Endodermal cell (in vitro differentiated cells): ENCODE measurements at regions not wholly inside any gene's neighbourhood (a gene's known extent, or its start where the extent isn't known, plus 50 kb on each side); places are given as distances from the start of the nearest gene placed in this dataset.

Source experiments
- DNase-seq: peaks from one replicate; pipeline ENCODE4 v3.0.0-alpha.2; 2017
- H3K27ac ChIP-seq: 2 replicates; pipeline ENCODE4 v1.5.1; 2013; ENCODE audit warnings: mild to moderate bottlenecking, low read depth, low read length, moderate library complexity
- H3K27me3 ChIP-seq: 2 replicates; pipeline ENCODE4 v1.6.1; 2013; ENCODE audit warnings: mild to moderate bottlenecking, low read length, moderate library complexity; ENCODE audit not compliant: insufficient read depth, control insufficient read depth, poor library complexity, severe bottlenecking
- H3K36me3 ChIP-seq: 2 replicates; pipeline ENCODE4 v1.7.0; 2013; ENCODE audit warnings: mild to moderate bottlenecking, low read length, moderate library complexity; ENCODE audit not compliant: control insufficient read depth, insufficient read depth
- H3K4me1 ChIP-seq: one replicate; pipeline ENCODE4 v1.7.0; 2013; ENCODE audit warnings: low read length; ENCODE audit not compliant: control insufficient read depth, insufficient read depth
- H3K4me3 ChIP-seq: 2 replicates; pipeline ENCODE4 v1.5.1; 2013; ENCODE audit warnings: mild to moderate bottlenecking, low read length, moderate library complexity
- H3K9ac ChIP-seq: 2 replicates; pipeline ENCODE4 v1.6.1; 2013; ENCODE audit warnings: mild to moderate bottlenecking, low read length, moderate library complexity; ENCODE audit not compliant: poor library complexity, severe bottlenecking; ENCODE audit errors: extremely low read depth
- H3K9me3 ChIP-seq: 2 replicates; pipeline ENCODE4 v1.6.1; 2013; ENCODE audit warnings: mild to moderate bottlenecking, low read length, moderate library complexity; ENCODE audit not compliant: control insufficient read depth
- H3K27ac Mint-ChIP-seq: 2 replicates; pipeline ENCODE4 v1.8.0; 2020; ENCODE audit warnings: mixed read lengths
- H3K27me3 Mint-ChIP-seq: 2 replicates; pipeline ENCODE4 v1.8.0; 2021; ENCODE audit warnings: mild to moderate bottlenecking, mixed read lengths; ENCODE audit not compliant: insufficient read depth
- H3K36me3 Mint-ChIP-seq: 2 replicates; pipeline ENCODE4 v1.8.0; 2020; ENCODE audit warnings: low read depth, mixed read lengths
- H3K4me1 Mint-ChIP-seq: 2 replicates; pipeline ENCODE4 v1.8.0; 2020; ENCODE audit warnings: mixed read lengths
- H3K4me3 Mint-ChIP-seq: 2 replicates; pipeline ENCODE4 v1.8.0; 2020; ENCODE audit warnings: mild to moderate bottlenecking, moderate library complexity, mixed read lengths
- H3K9me3 Mint-ChIP-seq: 2 replicates; pipeline ENCODE4 v1.8.0; 2020; ENCODE audit warnings: mild to moderate bottlenecking, mixed read lengths
- WGBS, 2 experiments: methylation state at CpG; one replicate each; pipeline versions ENCODE4 v1.1.5 to v1.1.7; 2013; ENCODE audit warnings: missing lambda C conversion rate in 2 of 2, mixed read lengths in 1 of 2; ENCODE audit not compliant: insufficient coverage in 1 of 2, insufficient read length in 1 of 2; 5-methylcytosine and 5-hydroxymethylcytosine counted together
- TF ChIP-seq, protein P1 (sequence below): fragments of 200-600 bp; sonication (generic); conservative IDR thresholded peaks from 2 replicates; pipeline ENCODE4 v1.5.0; 2021; ENCODE audit warnings: antibody characterized with exemption, mild to moderate bottlenecking

DNA sequence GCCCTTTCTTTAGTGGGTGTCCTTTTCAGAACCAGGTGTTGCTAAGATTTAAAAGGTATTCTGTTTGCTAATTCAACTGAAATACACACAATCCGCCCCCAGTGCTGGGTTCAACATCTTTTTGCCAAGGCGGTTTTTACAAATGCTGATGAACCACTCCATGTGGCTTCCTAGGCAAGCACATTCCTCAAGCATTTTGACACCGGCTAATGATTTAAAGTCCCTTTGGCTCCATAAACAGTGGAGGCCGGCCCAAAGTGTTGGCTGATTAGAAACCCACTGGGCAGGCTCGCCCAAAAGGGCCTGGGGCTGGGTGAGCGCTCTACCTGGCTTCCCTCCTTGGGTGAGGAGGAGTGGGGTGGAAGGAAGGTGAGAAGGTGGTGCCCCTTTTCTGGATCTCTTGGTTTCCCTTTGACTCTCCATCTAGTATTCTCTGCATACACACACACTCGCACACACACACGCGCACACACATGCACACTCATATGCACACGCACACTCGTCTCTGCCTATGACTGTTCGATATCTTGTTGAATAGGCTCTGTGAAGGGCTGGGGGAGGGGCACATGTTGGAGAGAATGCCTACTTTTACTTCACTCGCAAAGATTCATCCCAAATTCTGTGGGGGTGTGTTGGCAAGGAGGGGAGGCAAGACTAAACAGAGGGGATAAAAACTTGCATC lies 66.7 kb upstream of the ARMC2 start:
- no peaks in the 10 kb centered on the region for H3K4me1 ChIP-seq
- peak overlapping the region; percentile 85 for H3K4me3 ChIP-seq
- Mint-ChIP-seq H3K4me1 (peaks cover 9% of the 10 kb centered on the region), H3K9me3 (no peaks in the 10 kb centered on the region), H3K36me3 (no peaks in the 10 kb centered on the region), H3K27me3 (peaks cover 33% of the 10 kb centered on the region), H3K27ac (no peak overlapping the region), H3K4me3 (peak overlapping the region; percentile 58)
- no peak overlapping the region for H3K9ac ChIP-seq
- DNase-seq: peak; percentile 77
- no peaks in the 10 kb centered on the region for H3K9me3 ChIP-seq
- TF ChIP-seq, protein P1, sequence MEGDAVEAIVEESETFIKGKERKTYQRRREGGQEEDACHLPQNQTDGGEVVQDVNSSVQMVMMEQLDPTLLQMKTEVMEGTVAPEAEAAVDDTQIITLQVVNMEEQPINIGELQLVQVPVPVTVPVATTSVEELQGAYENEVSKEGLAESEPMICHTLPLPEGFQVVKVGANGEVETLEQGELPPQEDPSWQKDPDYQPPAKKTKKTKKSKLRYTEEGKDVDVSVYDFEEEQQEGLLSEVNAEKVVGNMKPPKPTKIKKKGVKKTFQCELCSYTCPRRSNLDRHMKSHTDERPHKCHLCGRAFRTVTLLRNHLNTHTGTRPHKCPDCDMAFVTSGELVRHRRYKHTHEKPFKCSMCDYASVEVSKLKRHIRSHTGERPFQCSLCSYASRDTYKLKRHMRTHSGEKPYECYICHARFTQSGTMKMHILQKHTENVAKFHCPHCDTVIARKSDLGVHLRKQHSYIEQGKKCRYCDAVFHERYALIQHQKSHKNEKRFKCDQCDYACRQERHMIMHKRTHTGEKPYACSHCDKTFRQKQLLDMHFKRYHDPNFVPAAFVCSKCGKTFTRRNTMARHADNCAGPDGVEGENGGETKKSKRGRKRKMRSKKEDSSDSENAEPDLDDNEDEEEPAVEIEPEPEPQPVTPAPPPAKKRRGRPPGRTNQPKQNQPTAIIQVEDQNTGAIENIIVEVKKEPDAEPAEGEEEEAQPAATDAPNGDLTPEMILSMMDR: no peak
- peaks cover 26% of the 10 kb centered on the region for H3K27me3 ChIP-seq
- H3K36me3 ChIP-seq: no peaks in the 10 kb centered on the region
- 14 to 17% methylated on average over 2 to 13 of the region's 13 CpGs for WGBS, 2 experiments
- H3K27ac ChIP-seq: no peak overlapping the region

DNA sequence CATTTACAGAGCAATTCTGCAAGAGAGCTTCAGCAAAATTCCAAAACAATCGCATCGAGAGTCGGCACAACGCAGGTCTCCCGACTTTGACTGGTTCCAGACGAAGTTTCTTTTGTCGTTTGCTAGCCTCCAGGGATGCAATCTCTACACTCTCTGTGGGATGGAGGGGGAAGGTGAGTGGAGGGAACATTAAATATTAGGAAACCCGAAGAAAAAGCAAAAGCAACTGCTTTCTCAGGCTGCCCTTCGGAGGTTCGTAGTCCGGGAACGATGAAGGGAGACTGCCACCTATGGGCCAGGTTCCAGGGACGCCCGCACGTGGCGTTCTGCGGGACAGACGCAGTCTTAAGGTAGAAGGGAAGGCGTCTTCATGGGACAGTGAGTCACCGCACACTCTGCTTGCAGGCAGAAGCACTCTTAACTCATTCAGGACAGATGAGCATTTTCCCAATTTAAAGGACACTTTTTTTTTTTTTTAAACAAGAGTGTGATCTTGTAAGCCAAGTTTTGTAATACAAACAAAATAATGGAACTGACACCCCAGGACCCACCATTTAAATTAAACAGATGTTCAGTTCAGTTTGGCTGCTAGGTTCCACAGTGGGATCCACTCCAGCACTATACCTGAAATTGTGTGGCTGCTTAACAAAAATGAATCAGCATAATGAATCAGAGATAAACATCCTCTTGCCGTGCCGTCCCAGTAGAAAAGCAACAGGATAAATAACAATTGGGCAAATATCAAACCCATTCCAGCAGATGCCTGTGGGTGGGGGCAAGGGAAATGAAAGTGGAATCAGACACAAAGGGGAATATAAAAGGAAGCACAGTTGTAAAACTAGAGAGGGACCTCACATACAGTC lies 65.8 kb upstream of the ARMC2 start:
- WGBS, 2 experiments: 11 to 21% methylated on average over 12 to 22 of the region's 22 CpGs
- Histone ChIP-seq H3K27ac (no peak overlapping the region), H3K9me3 (no peaks in the 10 kb centered on the region), H3K4me3 (peak overlapping the region; percentile 85), H3K4me1 (no peaks in the 10 kb centered on the region), H3K36me3 (no peaks in the 10 kb centered on the region), H3K27me3 (peaks cover 26% of the 10 kb centered on the region), H3K9ac (peak overlapping the region; percentile 7)
- H3K9me3 Mint-ChIP-seq: no peaks in the 10 kb centered on the region
- peaks cover 33% of the 10 kb centered on the region for H3K27me3 Mint-ChIP-seq
- H3K27ac Mint-ChIP-seq: peak overlapping the region; percentile 54
- H3K4me1 Mint-ChIP-seq: peaks cover 9% of the 10 kb centered on the region
- DNase-seq: peak; percentile 95
- no peaks in the 10 kb centered on the region for H3K36me3 Mint-ChIP-seq
- peak overlapping the region; percentile 58 for H3K4me3 Mint-ChIP-seq
- TF ChIP-seq, protein P1: peak; percentile 96

DNA sequence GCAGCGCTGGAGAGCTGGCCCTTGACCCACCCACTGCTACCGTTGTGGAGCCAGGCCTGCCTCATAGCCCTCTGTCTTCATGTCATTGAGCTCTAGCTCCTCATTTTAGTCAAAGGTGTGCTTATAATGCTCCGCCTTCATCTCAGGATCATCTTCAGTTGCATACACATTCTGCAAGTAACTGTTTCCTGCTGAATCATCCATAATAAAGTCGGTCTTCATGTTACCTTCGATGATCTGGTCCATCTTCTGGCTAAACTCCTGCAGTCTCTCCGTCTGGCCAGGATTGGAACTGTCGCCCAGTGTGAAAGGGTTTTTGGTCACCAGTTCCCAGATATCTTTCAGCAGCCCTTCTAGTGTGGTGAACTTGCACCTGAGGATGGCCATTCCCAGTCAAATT lies 62.6 kb upstream of the ARMC2 start:
- H3K27me3 Mint-ChIP-seq: peaks cover 28% of the 10 kb centered on the region
- Histone ChIP-seq H3K4me1 (no peaks in the 10 kb centered on the region), H3K27me3 (peaks cover 26% of the 10 kb centered on the region), H3K9me3 (peaks cover 8% of the 10 kb centered on the region), H3K4me3 (no peak overlapping the region), H3K9ac (no peak overlapping the region), H3K27ac (no peak overlapping the region), H3K36me3 (no peaks in the 10 kb centered on the region)
- H3K4me1 Mint-ChIP-seq: peaks cover 5% of the 10 kb centered on the region
- TF ChIP-seq, protein P1: no peak
- WGBS, 2 experiments: 85 to 87% methylated on average over 6 to 7 of the region's 7 CpGs
- H3K4me3 Mint-ChIP-seq: no peak overlapping the region
- no peaks in the 10 kb centered on the region for H3K36me3 Mint-ChIP-seq
- no peak for DNase-seq
- no peak overlapping the region for H3K27ac Mint-ChIP-seq
- peaks cover 12% of the 10 kb centered on the region for H3K9me3 Mint-ChIP-seq
